ENCODE measurements at regions not wholly inside any gene's neighbourhood (a gene's known extent, or its start where the extent isn't known, plus 50 kb on each side); places are given as distances from the start of the nearest gene placed in this dataset.

DNA sequence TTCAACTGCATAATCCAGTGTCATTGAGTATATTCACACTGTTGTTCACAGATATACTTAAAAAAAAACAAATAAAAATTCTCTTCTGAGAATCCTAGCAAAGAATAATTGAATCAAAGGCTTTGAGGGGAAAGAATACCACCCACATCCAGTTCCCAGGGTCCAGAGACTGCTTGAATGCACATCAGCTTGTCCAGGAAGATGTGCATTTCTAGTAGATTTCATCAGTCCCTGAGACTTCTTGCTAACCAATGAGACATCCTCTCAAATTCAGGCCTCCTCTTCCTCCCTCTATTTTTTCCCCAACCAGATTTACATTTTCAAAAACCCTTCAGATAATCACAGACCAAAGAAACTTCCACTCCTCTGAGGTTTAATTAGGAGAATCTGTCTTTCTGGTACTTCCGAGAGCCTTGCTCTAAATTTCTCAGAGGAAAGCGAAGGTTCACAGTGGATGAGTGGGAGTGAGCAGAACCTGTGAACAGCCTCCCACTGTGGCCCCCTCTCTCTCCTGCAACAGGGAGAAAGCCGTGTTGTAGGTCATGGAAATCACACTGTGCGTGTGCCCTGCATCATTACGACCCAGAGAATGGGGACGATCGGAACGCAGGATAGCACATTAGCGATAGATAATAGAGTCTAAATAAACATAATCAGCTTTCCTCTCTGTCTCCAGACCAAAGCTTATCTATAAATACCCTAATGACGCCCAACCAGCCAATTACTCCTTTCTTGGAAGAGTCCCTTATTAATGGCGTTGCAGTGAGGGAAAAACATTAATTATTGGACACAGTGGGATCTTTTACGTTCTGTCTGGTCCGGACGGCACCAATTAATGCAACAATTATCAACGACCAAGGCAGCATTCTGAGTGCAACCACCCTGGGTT is 212.5 kb downstream of the EMX2 start:
- Histone ChIP-seq H3K4me1 (ENCODE audit: control insufficient read depth in 1 of 2, insufficient read depth in 2 of 2, low read length in 2 of 2) (no peaks in the 10 kb centered on the region), H3K36me3 (ENCODE audit: control insufficient read depth in 1 of 2, insufficient read depth in 2 of 2, low read length in 2 of 2) (no peaks in the 10 kb centered on the region), H3K9ac (ENCODE audit: low read length) (no peak overlapping the region), H3K4me3 (replicated peaks in 1 of 2; ENCODE audit: low read depth in 1 of 2, low read length in 2 of 2) (no peak overlapping the region), H2AFZ (ENCODE audit: low read depth, low read length, poor library complexity, severe bottlenecking) (no peak overlapping the region), H3K4me2 (ENCODE audit: low read length) (no peak overlapping the region), H4K20me1 (ENCODE audit: insufficient read depth) (no peaks in the 10 kb centered on the region), H3K9me3 (ENCODE audit: control insufficient read depth in 1 of 2, insufficient read depth in 1 of 2, low read depth in 1 of 2, low read length in 2 of 2) (no peaks in the 10 kb centered on the region), H3K27ac (ENCODE audit: low read depth, low read length) (no peak overlapping the region), H3K79me2 (ENCODE audit: insufficient read depth, low read length) (no peaks in the 10 kb centered on the region), H3K27me3 (ENCODE audit: insufficient read depth, low read length) (peaks cover 18% of the 10 kb centered on the region; the same call in 1 of the 2 replicates), H3K9me2 (ENCODE audit: insufficient read depth) (no peaks in the 10 kb centered on the region)
- CTCF ChIA-PET, result interaction anchor here (1.0 kb wide), 1 partner anchor 15 kb away, joined by 3 read pairs; no protein-coding TSS in a partner anchor
- intact Hi-C loops (cut with micrococcal nuclease), result loop anchor here (10.0 kb wide), 1 partner anchor 220 kb away; no protein-coding TSS in a partner anchor
- TF ChIP-seq SIN3A (IDR thresholded peaks at IDR 0.05; ENCODE audit: low read depth), result no peak
- no peak for TF ChIP-seq POLR2A (IDR thresholded peaks at IDR 0.05; ENCODE audit: borderline replicate concordance, extremely low read depth, insufficient read depth, insufficient read length)
- TF ChIP-seq EGR1 (IDR thresholded peaks at IDR 0.05; ENCODE audit: low read depth), result no peak
- no peak for TF ChIP-seq FOSL1 (IDR thresholded peaks at IDR 0.05; ENCODE audit: low read depth)
- no peak for TF ChIP-seq MAX (IDR thresholded peaks at IDR 0.05)
- TF ChIP-seq ZNF274 (IDR thresholded peaks at IDR 0.05; ENCODE audit: low read depth, low read length), result no peak
- TF ChIP-seq CEBPB (IDR thresholded peaks at IDR 0.05; ENCODE audit: low read depth), result no peak
- TF ChIP-seq ZFX (IDR thresholded peaks at IDR 0.05), result no peak
- no peak for TF ChIP-seq CBX3 (IDR thresholded peaks at IDR 0.05; ENCODE audit: low read depth)
- TF ChIP-seq TCF7L2 (IDR thresholded peaks at IDR 0.05; ENCODE audit: borderline replicate concordance, extremely low read depth, insufficient read depth, insufficient read length), result no peak
- TF ChIP-seq JUND (IDR thresholded peaks at IDR 0.05), result no peak
- TF ChIP-seq, protein P1, sequence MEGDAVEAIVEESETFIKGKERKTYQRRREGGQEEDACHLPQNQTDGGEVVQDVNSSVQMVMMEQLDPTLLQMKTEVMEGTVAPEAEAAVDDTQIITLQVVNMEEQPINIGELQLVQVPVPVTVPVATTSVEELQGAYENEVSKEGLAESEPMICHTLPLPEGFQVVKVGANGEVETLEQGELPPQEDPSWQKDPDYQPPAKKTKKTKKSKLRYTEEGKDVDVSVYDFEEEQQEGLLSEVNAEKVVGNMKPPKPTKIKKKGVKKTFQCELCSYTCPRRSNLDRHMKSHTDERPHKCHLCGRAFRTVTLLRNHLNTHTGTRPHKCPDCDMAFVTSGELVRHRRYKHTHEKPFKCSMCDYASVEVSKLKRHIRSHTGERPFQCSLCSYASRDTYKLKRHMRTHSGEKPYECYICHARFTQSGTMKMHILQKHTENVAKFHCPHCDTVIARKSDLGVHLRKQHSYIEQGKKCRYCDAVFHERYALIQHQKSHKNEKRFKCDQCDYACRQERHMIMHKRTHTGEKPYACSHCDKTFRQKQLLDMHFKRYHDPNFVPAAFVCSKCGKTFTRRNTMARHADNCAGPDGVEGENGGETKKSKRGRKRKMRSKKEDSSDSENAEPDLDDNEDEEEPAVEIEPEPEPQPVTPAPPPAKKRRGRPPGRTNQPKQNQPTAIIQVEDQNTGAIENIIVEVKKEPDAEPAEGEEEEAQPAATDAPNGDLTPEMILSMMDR (IDR thresholded peaks at IDR 0.05 in 2 of 3, conservative IDR thresholded peaks at IDR 0.05 in 1 of 3; ENCODE audit: borderline replicate concordance in 1 of 3, insufficient read depth in 1 of 3, low read depth in 2 of 3, low read length in 2 of 3), result no peak
- TF ChIP-seq YY1 (IDR thresholded peaks at IDR 0.05; ENCODE audit: extremely low read depth, insufficient replicate concordance, low read depth, low read length), result no peak
- no peak for TF ChIP-seq SRF (IDR thresholded peaks at IDR 0.05; ENCODE audit: low read depth)
- no peak for TF ChIP-seq ELF1 (IDR thresholded peaks at IDR 0.05; ENCODE audit: borderline replicate concordance, low read depth)
- TF ChIP-seq ZBTB33 (IDR thresholded peaks at IDR 0.05; ENCODE audit: extremely low read depth, insufficient replicate concordance, low read length), result no peak
- RAD21 ChIA-PET (ENCODE audit: low non-redundant PET in 1 of 2, low total read pairs in 2 of 2, uncharacterized antibody in 2 of 2, unreplicated experiment in 2 of 2), result interaction anchor here in 1 of 2 experiments (0.7 kb wide), 1 partner anchor 400 kb away, joined by 3 read pairs; no protein-coding TSS in a partner anchor
- BruUV-seq (replicated peaks), result no TSS peak
- ATAC-seq, result no peak
- POLR2A ChIA-PET, result interaction anchor here (0.6 kb wide), 1 partner anchor 125 kb away, joined by 3 read pairs; no protein-coding TSS in a partner anchor
- DNase-seq (ENCODE audit: low read depth, low spot score), result no peak
